ENCODE measurements at regions not wholly inside any gene's neighbourhood (a gene's known extent, or its start where the extent isn't known, plus 50 kb on each side); places are given as distances from the start of the nearest gene placed in this dataset.

DNA sequence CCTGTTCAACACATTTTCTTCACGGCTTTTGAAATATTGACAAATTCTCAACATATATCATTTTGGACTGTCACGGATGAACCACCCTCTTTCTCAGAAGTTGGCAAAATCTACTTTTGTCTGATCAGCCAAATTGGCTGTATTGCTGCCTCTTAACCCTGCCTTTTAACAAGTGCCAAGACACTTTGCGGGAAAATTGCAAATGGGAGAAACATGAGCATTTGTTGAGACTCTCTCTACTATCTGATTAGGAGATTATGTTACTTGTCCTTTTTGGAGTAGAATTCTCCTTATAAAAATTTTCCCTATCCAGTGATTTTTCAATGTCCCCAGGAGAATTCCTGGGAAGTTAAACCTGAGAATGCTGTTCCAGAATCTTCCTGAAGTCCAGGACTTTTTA, 256.2 kb upstream of the ZSWIM2 start:
- TF ChIP-seq ZNF214 (tag by site-specific recombination; IDR thresholded peaks at IDR 0.05; ENCODE audit: borderline replicate concordance) (no peak), ZNF292 (tag by site-specific recombination; IDR thresholded peaks at IDR 0.05; ENCODE audit: borderline replicate concordance, low read depth) (no peak), ZNF530 (tag by site-specific recombination; IDR thresholded peaks at IDR 0.05; ENCODE audit: low read depth) (no peak), ZSCAN23 (tag by site-specific recombination; IDR thresholded peaks at IDR 0.05) (no peak), ZNF114 (tag by site-specific recombination; IDR thresholded peaks at IDR 0.05) (no peak), YY1 (tag by site-specific recombination; IDR thresholded peaks at IDR 0.05) (no peak), ZSCAN16 (tag by site-specific recombination; IDR thresholded peaks at IDR 0.05) (no peak), SETDB1 (IDR thresholded peaks at IDR 0.05; ENCODE audit: insufficient read length, low read length) (no peak), ZNF558 (tag by site-specific recombination; IDR thresholded peaks at IDR 0.05) (no peak), ZNF121 (tag by site-specific recombination; IDR thresholded peaks at IDR 0.05) (no peak), ZBTB17 (tag by site-specific recombination; IDR thresholded peaks at IDR 0.05) (no peak)
- TF ChIP-seq, protein P1, sequence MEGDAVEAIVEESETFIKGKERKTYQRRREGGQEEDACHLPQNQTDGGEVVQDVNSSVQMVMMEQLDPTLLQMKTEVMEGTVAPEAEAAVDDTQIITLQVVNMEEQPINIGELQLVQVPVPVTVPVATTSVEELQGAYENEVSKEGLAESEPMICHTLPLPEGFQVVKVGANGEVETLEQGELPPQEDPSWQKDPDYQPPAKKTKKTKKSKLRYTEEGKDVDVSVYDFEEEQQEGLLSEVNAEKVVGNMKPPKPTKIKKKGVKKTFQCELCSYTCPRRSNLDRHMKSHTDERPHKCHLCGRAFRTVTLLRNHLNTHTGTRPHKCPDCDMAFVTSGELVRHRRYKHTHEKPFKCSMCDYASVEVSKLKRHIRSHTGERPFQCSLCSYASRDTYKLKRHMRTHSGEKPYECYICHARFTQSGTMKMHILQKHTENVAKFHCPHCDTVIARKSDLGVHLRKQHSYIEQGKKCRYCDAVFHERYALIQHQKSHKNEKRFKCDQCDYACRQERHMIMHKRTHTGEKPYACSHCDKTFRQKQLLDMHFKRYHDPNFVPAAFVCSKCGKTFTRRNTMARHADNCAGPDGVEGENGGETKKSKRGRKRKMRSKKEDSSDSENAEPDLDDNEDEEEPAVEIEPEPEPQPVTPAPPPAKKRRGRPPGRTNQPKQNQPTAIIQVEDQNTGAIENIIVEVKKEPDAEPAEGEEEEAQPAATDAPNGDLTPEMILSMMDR (tag by site-specific recombination; IDR thresholded peaks at IDR 0.05): no peak
- TF ChIP-seq, protein P2, sequence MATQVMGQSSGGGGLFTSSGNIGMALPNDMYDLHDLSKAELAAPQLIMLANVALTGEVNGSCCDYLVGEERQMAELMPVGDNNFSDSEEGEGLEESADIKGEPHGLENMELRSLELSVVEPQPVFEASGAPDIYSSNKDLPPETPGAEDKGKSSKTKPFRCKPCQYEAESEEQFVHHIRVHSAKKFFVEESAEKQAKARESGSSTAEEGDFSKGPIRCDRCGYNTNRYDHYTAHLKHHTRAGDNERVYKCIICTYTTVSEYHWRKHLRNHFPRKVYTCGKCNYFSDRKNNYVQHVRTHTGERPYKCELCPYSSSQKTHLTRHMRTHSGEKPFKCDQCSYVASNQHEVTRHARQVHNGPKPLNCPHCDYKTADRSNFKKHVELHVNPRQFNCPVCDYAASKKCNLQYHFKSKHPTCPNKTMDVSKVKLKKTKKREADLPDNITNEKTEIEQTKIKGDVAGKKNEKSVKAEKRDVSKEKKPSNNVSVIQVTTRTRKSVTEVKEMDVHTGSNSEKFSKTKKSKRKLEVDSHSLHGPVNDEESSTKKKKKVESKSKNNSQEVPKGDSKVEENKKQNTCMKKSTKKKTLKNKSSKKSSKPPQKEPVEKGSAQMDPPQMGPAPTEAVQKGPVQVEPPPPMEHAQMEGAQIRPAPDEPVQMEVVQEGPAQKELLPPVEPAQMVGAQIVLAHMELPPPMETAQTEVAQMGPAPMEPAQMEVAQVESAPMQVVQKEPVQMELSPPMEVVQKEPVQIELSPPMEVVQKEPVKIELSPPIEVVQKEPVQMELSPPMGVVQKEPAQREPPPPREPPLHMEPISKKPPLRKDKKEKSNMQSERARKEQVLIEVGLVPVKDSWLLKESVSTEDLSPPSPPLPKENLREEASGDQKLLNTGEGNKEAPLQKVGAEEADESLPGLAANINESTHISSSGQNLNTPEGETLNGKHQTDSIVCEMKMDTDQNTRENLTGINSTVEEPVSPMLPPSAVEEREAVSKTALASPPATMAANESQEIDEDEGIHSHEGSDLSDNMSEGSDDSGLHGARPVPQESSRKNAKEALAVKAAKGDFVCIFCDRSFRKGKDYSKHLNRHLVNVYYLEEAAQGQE (tag by site-specific recombination; IDR thresholded peaks at IDR 0.05): no peak

Measured in HEK293 (cell line).